Neural progenitor cell (in vitro differentiated cells): ENCODE measurements at regions not wholly inside any gene's neighbourhood (a gene's known extent, or its start where the extent isn't known, plus 50 kb on each side); places are given as distances from the start of the nearest gene placed in this dataset.

ENCODE experiments used
- DNase-seq: peaks from one replicate; pipeline ENCODE4 v3.0.0-alpha.2; 2016; ENCODE audit warnings: low spot score
- H2AFZ ChIP-seq: fragments of 200-600 bp; sonication (generic); replicated peaks from 2 replicates; pipeline ENCODE4 v1.6.1; 2016; ENCODE audit warnings: antibody characterized with exemption
- H3F3A ChIP-seq: fragments of 200-600 bp; sonication (generic); 2 replicates; pipeline ENCODE4 v1.6.1; 2016; ENCODE audit warnings: antibody characterized with exemption, low read depth
- H3K27ac ChIP-seq: fragments of 200-600 bp; sonication (generic); 2 replicates; pipeline ENCODE4 v1.5.1; 2016; ENCODE audit warnings: mild to moderate bottlenecking
- H3K27me3 ChIP-seq: fragments of 200-600 bp; sonication (generic); 2 replicates; pipeline ENCODE4 v1.6.1; 2016; ENCODE audit warnings: mild to moderate bottlenecking, moderate library complexity
- H3K36me3 ChIP-seq: fragments of 200-600 bp; sonication (generic); 2 replicates; pipeline ENCODE4 v1.5.1; 2016
- H3K4me1 ChIP-seq: fragments of 200-600 bp; sonication (generic); 2 replicates; pipeline ENCODE4 v1.6.1; 2016; ENCODE audit warnings: mixed run types
- H3K4me2 ChIP-seq: fragments of 200-600 bp; sonication (generic); 2 replicates; pipeline ENCODE4 v1.6.1; 2016
- H3K4me3 ChIP-seq: fragments of 200-600 bp; sonication (generic); 2 replicates; pipeline ENCODE4 v1.5.1; 2016
- H3K79me2 ChIP-seq: fragments of 200-600 bp; sonication (generic); 2 replicates; pipeline ENCODE4 v1.6.1; 2016; ENCODE audit warnings: low read depth
- H3K9ac ChIP-seq: fragments of 200-600 bp; sonication (generic); 2 replicates; pipeline ENCODE4 v1.6.1; 2016
- H3K9me3 ChIP-seq: fragments of 200-600 bp; sonication (generic); 2 replicates; pipeline ENCODE4 v1.5.1; 2016; ENCODE audit warnings: low read depth
- H4K20me1 ChIP-seq: fragments of 200-600 bp; sonication (generic); 2 replicates; pipeline ENCODE4 v1.6.1; 2016; ENCODE audit warnings: low read depth
- H3K27ac Mint-ChIP-seq: 3 replicates; pipeline ENCODE4 v1.8.0; 2021; ENCODE audit warnings: mixed read lengths
- H3K27me3 Mint-ChIP-seq: 2 replicates; pipeline ENCODE4 v1.8.0; 2022; ENCODE audit warnings: low read depth, mild to moderate bottlenecking, inconsistent platforms, moderate library complexity, mixed read lengths; ENCODE audit not compliant: insufficient read depth
- H3K36me3 Mint-ChIP-seq: 3 replicates; pipeline ENCODE4 v1.8.0; 2021; ENCODE audit warnings: mixed read lengths
- H3K4me1 Mint-ChIP-seq: 3 replicates; pipeline ENCODE4 v1.8.0; 2021; ENCODE audit warnings: mixed read lengths
- H3K4me3 Mint-ChIP-seq: 3 replicates; pipeline ENCODE4 v1.8.0; 2021; ENCODE audit warnings: mild to moderate bottlenecking, moderate library complexity, mixed read lengths
- H3K9me3 Mint-ChIP-seq: 3 replicates; pipeline ENCODE4 v1.8.0; 2020; ENCODE audit warnings: mixed read lengths
- EZH2 ChIP-seq: fragments of 200-600 bp; sonication (generic); IDR thresholded peaks from 2 replicates; pipeline ENCODE4 v1.6.1; 2017; ENCODE audit warnings: antibody characterized with exemption, mild to moderate bottlenecking, moderate library complexity
- EZH2phosphoT487 ChIP-seq: fragments of 200-600 bp; sonication (generic); IDR thresholded peaks from 2 replicates; pipeline ENCODE4 v1.6.1; 2017; ENCODE audit warnings: antibody characterized with exemption
- TF ChIP-seq, protein P1 (sequence below): fragments of 200-600 bp; sonication (generic); IDR thresholded peaks from 2 replicates; pipeline ENCODE4 v1.5.1; 2017; ENCODE audit warnings: antibody characterized with exemption, mild to moderate bottlenecking

DNA sequence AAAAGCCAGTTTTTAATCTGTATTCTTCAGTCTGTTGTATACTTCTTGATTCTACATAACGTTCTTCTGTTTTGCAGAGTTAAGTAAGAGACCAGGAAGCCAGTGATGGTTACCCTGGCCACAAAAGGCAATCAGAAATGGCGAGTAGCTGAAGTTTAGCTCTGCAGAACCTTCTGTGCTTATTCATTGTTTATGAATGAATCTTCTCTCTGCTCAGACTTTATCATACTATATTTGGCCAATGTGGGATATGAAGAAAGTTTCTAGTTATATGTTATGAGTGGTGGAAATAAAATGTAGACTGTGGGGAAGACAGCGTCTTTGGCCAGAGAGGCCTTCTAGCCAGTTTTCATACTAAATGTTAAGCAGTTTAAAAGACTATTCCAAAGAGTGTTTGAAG is 249.9 kb upstream of the RGS6 start:
- Histone ChIP-seq H3F3A (peaks cover 22% of the 10 kb centered on the region), H3K9me3 (no peaks in the 10 kb centered on the region), H3K4me2 (no peak overlapping the region), H3K9ac (no peak overlapping the region), H4K20me1 (no peaks in the 10 kb centered on the region), H2AFZ (no peak overlapping the region), H3K27me3 (no peaks in the 10 kb centered on the region), H3K4me3 (no peak overlapping the region), H3K79me2 (no peaks in the 10 kb centered on the region), H3K27ac (no peak overlapping the region), H3K4me1 (peaks cover 21% of the 10 kb centered on the region), H3K36me3 (no peaks in the 10 kb centered on the region)
- Mint-ChIP-seq H3K27ac (no peak overlapping the region), H3K4me1 (peaks cover 18% of the 10 kb centered on the region), H3K36me3 (peaks cover 43% of the 10 kb centered on the region), H3K4me3 (no peak overlapping the region), H3K9me3 (peaks cover 14% of the 10 kb centered on the region), H3K27me3 (peaks cover 2% of the 10 kb centered on the region)
- no peak for DNase-seq
- TF ChIP-seq EZH2 (no peak), EZH2phosphoT487 (no peak)
- TF ChIP-seq, protein P1, sequence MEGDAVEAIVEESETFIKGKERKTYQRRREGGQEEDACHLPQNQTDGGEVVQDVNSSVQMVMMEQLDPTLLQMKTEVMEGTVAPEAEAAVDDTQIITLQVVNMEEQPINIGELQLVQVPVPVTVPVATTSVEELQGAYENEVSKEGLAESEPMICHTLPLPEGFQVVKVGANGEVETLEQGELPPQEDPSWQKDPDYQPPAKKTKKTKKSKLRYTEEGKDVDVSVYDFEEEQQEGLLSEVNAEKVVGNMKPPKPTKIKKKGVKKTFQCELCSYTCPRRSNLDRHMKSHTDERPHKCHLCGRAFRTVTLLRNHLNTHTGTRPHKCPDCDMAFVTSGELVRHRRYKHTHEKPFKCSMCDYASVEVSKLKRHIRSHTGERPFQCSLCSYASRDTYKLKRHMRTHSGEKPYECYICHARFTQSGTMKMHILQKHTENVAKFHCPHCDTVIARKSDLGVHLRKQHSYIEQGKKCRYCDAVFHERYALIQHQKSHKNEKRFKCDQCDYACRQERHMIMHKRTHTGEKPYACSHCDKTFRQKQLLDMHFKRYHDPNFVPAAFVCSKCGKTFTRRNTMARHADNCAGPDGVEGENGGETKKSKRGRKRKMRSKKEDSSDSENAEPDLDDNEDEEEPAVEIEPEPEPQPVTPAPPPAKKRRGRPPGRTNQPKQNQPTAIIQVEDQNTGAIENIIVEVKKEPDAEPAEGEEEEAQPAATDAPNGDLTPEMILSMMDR, result no peak

DNA sequence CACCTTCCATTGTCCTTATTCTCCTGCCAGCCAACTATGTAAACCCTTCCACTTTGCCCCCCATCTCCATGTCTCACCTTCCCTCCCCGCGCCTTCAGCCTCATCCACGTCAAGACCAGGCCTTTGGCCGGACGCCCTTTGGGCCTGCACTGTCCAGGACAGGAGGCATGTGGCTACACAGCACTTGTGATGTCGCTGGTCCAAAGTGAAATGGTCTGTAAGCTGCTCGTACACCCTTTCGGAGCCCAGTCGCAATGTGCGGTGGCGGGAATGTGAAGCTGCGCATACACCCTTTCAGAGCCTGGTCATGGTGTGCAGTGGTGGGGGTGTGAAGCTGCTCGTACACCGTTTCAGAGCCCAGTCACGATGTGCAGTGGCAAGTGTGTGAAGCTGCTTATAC is 247.9 kb upstream of the RGS6 start:
- Histone ChIP-seq H3K79me2 (no peaks in the 10 kb centered on the region), H3K4me3 (no peak overlapping the region), H3K27ac (no peak overlapping the region), H3K9ac (no peak overlapping the region), H3K36me3 (no peaks in the 10 kb centered on the region), H3K4me2 (no peak overlapping the region), H2AFZ (no peak overlapping the region), H3F3A (peaks cover 22% of the 10 kb centered on the region), H4K20me1 (no peaks in the 10 kb centered on the region), H3K9me3 (no peaks in the 10 kb centered on the region), H3K27me3 (no peaks in the 10 kb centered on the region), H3K4me1 (peaks cover 21% of the 10 kb centered on the region)
- Mint-ChIP-seq H3K4me1 (peaks cover 18% of the 10 kb centered on the region), H3K4me3 (no peak overlapping the region), H3K9me3 (no peaks in the 10 kb centered on the region), H3K27me3 (peaks cover 2% of the 10 kb centered on the region), H3K27ac (no peak overlapping the region), H3K36me3 (peaks cover 29% of the 10 kb centered on the region)
- DNase-seq, result no peak
- no peak for TF ChIP-seq EZH2phosphoT487
- no peak for TF ChIP-seq EZH2
- TF ChIP-seq, protein P1, result no peak

DNA sequence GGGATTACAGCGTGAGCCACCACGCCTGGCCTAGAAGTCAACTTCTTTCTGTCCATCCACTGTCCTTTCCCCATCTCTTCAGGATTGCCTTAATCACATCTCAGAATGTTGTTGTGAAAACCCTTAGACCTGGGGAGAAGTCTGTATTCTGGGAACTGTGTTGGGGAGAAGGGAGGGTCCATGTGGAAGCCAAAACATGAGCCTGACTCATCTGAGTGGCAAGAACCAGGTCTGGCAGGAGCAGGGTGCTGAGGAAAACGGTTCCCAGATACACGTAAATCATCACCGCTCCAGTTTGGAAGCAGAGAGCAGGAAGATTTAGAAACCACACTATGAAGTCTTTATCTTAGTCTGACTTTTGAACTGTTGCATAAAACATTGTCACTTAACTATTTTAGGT is 245.6 kb upstream of the RGS6 start:
- H2AFZ ChIP-seq, result no peak overlapping the region
- H3K27ac ChIP-seq, result no peak overlapping the region
- H3K4me3 ChIP-seq, result no peak overlapping the region
- H3F3A ChIP-seq, result peaks cover 3% of the 10 kb centered on the region
- H3K79me2 ChIP-seq, result no peaks in the 10 kb centered on the region
- Mint-ChIP-seq H3K36me3 (peaks cover 31% of the 10 kb centered on the region), H3K4me1 (no peaks in the 10 kb centered on the region), H3K9me3 (no peaks in the 10 kb centered on the region), H3K4me3 (no peak overlapping the region), H3K27ac (no peak overlapping the region), H3K27me3 (peaks cover 2% of the 10 kb centered on the region)
- no peak for DNase-seq
- no peaks in the 10 kb centered on the region for H3K36me3 ChIP-seq
- TF ChIP-seq EZH2 (no peak), EZH2phosphoT487 (no peak)
- TF ChIP-seq, protein P1, result no peak
- H3K4me1 ChIP-seq, result peaks cover 3% of the 10 kb centered on the region
- no peaks in the 10 kb centered on the region for H3K9me3 ChIP-seq
- no peak overlapping the region for H3K4me2 ChIP-seq
- H4K20me1 ChIP-seq, result no peaks in the 10 kb centered on the region
- H3K9ac ChIP-seq, result no peak overlapping the region
- no peaks in the 10 kb centered on the region for H3K27me3 ChIP-seq
